HG03354 (cell line): ENCODE measurements at regions not wholly inside any gene's neighbourhood (a gene's known extent, or its start where the extent isn't known, plus 50 kb on each side); places are given as distances from the start of the nearest gene placed in this dataset.

ENCODE experiments used
- ATAC-seq: cut with Tn5 transposase; IDR thresholded peaks from one replicate; pipeline ENCODE4 v1.9.1; 2021; ENCODE audit warnings: mild to moderate bottlenecking; ENCODE audit not compliant: unreplicated experiment, poor library complexity, severe bottlenecking

DNA sequence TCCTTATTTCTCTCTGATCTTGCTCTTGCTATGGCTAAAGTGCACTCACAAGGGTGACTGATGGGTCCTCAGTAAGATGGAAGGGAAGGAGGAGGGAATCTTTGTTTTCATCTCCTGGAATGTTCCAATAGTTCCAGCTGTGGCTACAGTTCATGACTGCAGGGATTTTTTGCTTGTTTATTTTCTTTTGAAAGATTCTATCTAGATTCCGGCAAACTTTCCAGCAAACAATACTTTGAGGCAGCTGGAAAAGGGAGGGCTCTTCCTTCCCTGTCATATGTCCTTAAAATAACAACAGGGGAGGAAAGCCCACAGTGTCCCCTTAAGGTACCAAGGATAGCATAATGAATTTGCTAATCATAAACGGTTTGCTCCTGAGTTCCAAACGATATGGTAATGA is 111.3 kb upstream of the SLC14A2 start:
- no peak for ATAC-seq

GRCh38 chr18:45505497-45506206 is 109.6 kb upstream of the SLC14A2 start:
- ATAC-seq, result no peak

GRCh38 chr18:45506951-45507350 is 108.3 kb upstream of the SLC14A2 start:
- ATAC-seq, result no peak

- ATAC-seq, result no peak
Measured at GRCh38 chr18:45509535-45509934, 105.7 kb upstream of the SLC14A2 start.

GRCh38 chr18:45510656-45511055 is 104.6 kb upstream of the SLC14A2 start:
- no peak for ATAC-seq

DNA sequence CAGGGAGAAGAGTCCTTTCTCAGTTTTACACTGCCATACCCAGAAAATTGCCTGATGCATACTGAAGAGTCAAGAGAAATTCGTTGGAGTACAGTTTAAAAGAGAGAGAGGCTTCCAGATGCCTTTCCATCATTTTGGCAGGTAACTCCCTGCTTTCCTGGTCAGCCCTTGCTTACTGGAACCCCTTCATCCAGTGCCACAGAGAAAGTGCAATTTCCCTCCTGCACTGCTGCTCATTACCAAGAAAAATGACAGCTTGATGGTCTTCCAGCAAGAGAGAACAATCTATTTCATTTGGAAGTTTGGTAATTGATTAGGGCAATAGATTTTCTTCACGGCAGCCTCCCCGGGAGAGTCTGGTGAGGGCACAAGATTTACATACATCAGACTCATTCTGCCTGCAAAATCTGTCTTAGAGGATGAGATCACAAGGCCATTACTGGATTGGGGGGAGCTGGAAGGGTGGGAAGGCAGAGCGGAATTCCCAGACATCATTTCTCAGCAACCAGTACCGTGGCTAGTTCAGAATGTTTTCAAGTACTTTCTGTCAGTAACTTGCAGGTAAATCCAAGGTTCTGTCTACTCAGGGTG is 102.8 kb upstream of the SLC14A2 start:
- no peak for ATAC-seq

DNA sequence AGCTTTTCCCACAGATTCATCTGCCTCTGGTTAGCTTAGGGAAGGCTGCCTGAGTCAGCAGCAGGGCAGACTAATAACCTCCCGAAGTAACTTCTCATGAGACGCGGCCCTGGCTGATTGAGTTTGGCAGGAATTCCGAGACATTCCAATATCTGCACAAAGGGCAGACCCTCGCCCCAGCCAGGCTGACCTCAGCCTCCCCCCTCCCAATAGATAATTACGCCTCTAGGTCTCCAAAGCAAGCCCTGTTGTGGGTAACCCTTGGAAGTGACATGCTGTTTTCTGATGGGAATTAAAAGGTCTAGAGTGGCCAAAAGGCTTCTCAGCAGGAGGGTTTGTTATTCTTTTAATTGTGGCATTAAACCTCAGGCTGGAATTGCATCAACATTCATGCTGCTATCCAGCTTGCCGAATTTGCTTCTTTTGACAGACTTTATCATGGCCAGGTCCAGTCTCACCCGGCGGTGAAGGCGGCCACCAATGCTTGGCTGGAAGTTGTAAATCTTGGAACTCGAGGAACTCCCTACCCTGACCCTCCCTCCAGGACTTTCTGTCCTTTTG is 98.0 kb upstream of the SLC14A2 start:
- no peak for ATAC-seq

- ATAC-seq, result no peak
Measured at GRCh38 chr18:45518311-45519155, 96.7 kb upstream of the SLC14A2 start.

DNA sequence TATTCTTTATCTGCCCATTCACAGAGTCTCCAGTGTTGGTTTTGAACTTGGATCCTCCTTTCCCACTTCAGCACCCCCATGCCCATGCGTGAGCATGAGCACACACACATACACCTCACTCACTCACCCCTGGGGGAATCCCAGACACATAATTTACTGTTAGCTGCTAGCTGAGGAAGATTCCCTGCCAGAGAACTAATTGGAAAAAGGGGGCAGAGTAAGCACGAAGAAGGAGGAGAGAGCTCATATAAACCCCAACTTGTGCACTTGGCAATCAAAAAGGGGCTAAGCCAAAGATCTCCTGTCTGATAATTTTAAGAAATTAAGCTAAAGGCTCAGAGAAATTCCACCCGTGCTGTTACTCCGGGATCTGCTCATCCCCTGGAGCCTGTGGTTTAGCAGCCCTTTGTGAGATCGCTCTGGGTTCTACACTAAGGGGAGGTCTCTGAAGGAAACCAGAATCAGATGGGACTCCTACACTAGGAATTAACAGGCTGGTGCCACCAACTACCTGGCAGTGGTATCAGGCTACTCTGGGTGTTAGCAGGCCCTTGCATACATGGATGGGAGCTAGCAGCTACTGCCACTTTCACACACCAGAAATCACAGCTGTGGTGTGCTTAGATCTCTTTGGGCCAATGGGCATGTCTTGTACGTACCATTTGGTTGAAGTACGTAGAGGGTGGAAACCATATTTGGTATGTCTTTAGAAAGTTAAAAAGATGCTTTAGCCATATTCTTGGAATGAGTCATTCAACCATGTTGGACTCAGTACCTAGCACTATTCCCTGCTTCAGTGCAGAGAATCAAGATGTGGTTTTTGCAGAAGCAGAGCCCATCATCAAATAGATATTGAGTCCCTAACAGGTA is 95.6 kb upstream of the SLC14A2 start:
- ATAC-seq, result no peak

DNA sequence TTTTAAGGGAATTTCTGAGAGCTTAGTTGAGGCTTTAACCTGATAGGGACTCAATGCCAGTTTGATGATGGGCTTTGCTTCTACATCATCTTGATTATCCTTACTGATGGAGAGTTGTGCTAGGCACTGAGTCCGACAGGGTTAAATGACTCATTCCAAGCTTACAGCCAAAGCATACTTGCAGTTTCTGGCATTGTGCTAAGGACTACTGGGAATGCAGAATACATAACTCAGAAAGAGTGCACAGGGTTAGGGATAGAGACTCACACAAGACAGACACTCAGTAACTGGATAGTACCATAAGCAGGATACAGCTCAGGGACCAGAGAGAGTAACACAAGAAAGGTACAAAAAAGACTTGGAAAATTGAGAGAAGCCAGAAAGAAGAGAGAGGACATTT is 94.1 kb upstream of the SLC14A2 start:
- no peak for ATAC-seq

DNA sequence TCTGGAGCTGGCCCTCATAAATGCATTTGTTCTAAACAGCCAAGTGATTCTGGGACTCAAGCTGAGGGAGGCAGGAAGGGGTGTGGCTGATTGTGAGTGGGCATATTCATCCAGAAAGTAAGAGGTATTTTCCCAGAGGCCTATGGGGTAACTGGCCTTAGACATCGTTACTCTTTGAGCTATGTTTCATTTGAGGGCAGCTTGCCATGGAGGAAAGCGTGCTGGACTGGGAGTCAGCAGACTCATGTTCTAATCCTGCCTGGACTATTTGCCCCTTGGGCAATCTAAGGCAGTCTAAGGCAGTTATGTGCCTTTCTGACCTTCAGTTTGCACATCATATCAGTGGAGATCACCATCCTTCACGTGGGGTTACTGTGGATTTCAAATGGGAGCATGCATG is 93.5 kb upstream of the SLC14A2 start:
- ATAC-seq, result no peak

- no peak for ATAC-seq
Measured at GRCh38 chr18:45522371-45522770, 92.9 kb upstream of the SLC14A2 start.

- no peak for ATAC-seq
Measured at GRCh38 chr18:45525301-45525700, 90.0 kb upstream of the SLC14A2 start.

DNA sequence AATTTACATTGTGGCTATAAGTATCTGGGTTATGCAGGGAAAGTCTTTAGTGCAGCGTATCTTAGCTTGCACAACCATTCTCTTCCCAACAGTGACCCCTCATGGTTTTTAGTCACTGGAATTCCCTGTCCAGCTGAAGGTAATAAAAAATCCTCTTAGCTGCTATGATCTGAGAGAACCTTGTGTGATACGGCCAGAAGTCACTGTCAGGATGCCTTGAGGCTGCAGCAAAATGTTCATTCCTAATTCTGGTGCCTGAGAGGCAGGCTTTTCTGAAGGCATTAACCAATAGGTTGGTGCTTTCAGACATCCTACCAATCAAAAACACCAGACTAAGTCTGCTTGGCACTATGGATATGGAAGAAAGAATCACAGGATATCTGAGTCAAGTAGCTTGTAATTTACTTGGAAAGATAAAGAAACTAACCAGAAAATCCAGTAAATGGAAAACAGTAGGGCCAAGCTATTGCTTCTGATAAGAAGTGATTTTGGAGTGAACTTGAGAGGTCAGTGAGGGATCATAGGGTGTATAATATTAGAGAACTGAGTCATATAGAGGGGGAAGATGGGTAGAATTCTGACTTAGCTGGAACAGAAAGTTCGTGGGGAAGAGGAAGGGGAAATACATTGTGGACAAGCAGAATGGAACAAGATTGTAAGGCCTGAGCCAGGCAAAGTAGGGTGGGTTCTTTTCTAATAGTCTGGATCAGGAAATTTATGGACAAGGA is 89.0 kb upstream of the SLC14A2 start:
- ATAC-seq, result no peak

GRCh38 chr18:45527891-45528290 is 87.4 kb upstream of the SLC14A2 start:
- no peak for ATAC-seq

- no peak for ATAC-seq
Measured at GRCh38 chr18:45528712-45529336, 86.5 kb upstream of the SLC14A2 start.

DNA sequence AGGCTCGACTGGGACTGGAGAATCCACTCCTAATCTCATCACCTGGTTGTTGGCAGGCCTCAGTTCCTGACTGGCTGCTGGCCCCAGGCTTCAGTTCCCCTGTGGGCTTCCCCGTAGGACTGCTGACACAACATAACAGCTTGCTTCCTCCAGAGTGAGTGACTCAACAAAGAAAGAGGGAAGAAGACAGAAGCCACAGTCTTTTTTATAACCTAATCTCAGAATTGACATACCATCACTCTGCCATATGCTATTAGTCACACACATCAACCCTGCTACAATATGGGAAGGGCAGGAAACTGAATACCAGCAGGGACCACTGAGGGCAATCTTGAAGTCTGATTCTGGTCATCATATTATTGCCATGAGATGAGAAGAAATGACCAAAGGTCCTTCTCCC is 76.8 kb upstream of the SLC14A2 start:
- no peak for ATAC-seq

DNA sequence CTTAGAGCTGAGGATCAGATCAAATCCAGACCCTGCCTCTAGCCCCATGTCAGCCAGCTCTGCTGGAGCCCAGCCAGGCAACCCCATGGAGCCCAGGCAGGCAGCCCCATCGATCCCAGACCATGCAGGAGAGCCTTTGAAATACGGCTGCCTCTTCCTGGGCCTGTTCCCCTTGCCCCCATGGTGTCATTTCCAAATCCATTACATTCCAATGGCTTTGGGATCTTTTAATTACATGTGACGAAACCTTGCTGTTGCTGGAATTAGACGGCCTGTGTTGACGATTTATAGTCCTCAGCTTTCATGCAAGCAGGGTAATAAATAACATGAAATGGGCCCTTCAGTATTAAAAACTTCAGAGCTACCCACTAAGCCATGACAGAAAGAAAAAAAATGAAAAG is 75.8 kb upstream of the SLC14A2 start:
- no peak for ATAC-seq

GRCh38 chr18:45540125-45540524 is 75.2 kb upstream of the SLC14A2 start:
- no peak for ATAC-seq
